H9 (cell line): ENCODE measurements at regions not wholly inside any gene's neighbourhood (a gene's known extent, or its start where the extent isn't known, plus 50 kb on each side); places are given as distances from the start of the nearest gene placed in this dataset.
A peak's percentile ranks its signal among the peaks of the same experiment; 100 is the strongest.

Experiments used
- DNase-seq: peaks from one replicate; pipeline ENCODE4 v3.0.0-alpha.2; 2017
- H2AFZ ChIP-seq: one replicate; pipeline ENCODE4 v1.6.1; 2013; ENCODE audit warnings: mild to moderate bottlenecking, low read length, control low read depth, moderate library complexity
- H2AK5ac ChIP-seq: 2 replicates; pipeline ENCODE4 v1.6.1; 2013; ENCODE audit warnings: low read length, control low read depth, mixed read lengths; ENCODE audit not compliant: insufficient read length
- H2BK120ac ChIP-seq: one replicate; pipeline ENCODE4 v1.6.1; 2013; ENCODE audit warnings: low read depth, mild to moderate bottlenecking, low read length, control low read depth, inconsistent platforms; ENCODE audit not compliant: poor library complexity, severe bottlenecking
- H2BK12ac ChIP-seq: 2 replicates; pipeline ENCODE4 v1.6.1; 2013; ENCODE audit warnings: low read length, control low read depth, mixed read lengths, low read depth; ENCODE audit not compliant: insufficient read length
- H2BK15ac ChIP-seq: 2 replicates; pipeline ENCODE4 v1.6.1; 2013; ENCODE audit warnings: low read depth, low read length, control low read depth
- H2BK20ac ChIP-seq: one replicate; pipeline ENCODE4 v1.6.1; 2013; ENCODE audit warnings: low read depth, mild to moderate bottlenecking, low read length, control low read depth, inconsistent platforms; ENCODE audit not compliant: poor library complexity, severe bottlenecking
- H2BK5ac ChIP-seq: 2 replicates; pipeline ENCODE4 v1.6.1; 2013; ENCODE audit warnings: low read length, control low read depth, mixed read lengths; ENCODE audit not compliant: insufficient read length
- H3K14ac ChIP-seq: 2 replicates; pipeline ENCODE4 v1.6.1; 2013; ENCODE audit warnings: low read length, control low read depth; ENCODE audit not compliant: insufficient read depth
- H3K18ac ChIP-seq: 2 replicates; pipeline ENCODE4 v1.6.1; 2013; ENCODE audit warnings: low read depth, mild to moderate bottlenecking, mixed read lengths, low read length, control low read depth; ENCODE audit not compliant: insufficient read length
- H3K23ac ChIP-seq: 2 replicates; pipeline ENCODE4 v1.6.1; 2013; ENCODE audit warnings: low read length, control low read depth, mixed read lengths, low read depth; ENCODE audit not compliant: insufficient read length
- H3K23me2 ChIP-seq: 2 replicates; pipeline ENCODE4 v1.6.1; 2013; ENCODE audit warnings: low read depth, mild to moderate bottlenecking, mixed read lengths, low read length, control low read depth; ENCODE audit not compliant: insufficient read length, poor library complexity, severe bottlenecking
- H3K27ac ChIP-seq: 2 replicates; pipeline ENCODE4 v1.5.1; 2013; ENCODE audit warnings: low read length, control low read depth, mixed read lengths, low read depth; ENCODE audit not compliant: insufficient read length
- H3K27me3 ChIP-seq: 2 replicates; pipeline ENCODE4 v1.6.1; 2013; ENCODE audit warnings: low read length, control low read depth, inconsistent platforms; ENCODE audit not compliant: insufficient read depth
- H3K4ac ChIP-seq: 2 replicates; pipeline ENCODE4 v1.6.1; 2013; ENCODE audit warnings: low read depth, mild to moderate bottlenecking, control low read depth, inconsistent platforms, low read length, moderate library complexity
- H3K4me1 ChIP-seq: 2 replicates; pipeline ENCODE4 v1.6.1; 2013; ENCODE audit warnings: low read length, control low read depth, inconsistent platforms; ENCODE audit not compliant: insufficient read depth
- H3K4me2 ChIP-seq: 2 replicates; pipeline ENCODE4 v1.6.1; 2013; ENCODE audit warnings: low read length, control low read depth, mixed read lengths; ENCODE audit not compliant: insufficient read length, insufficient read depth
- H3K56ac ChIP-seq: 2 replicates; pipeline ENCODE4 v1.6.1; 2013; ENCODE audit warnings: low read depth, mild to moderate bottlenecking, mixed read lengths, low read length, control low read depth; ENCODE audit not compliant: insufficient read length
- H3K79me1 ChIP-seq: 2 replicates; pipeline ENCODE4 v1.6.1; 2013; ENCODE audit warnings: low read depth, mild to moderate bottlenecking, moderate library complexity, low read length, control low read depth, inconsistent platforms; ENCODE audit not compliant: insufficient read depth, poor library complexity, severe bottlenecking
- H3K79me2 ChIP-seq: 2 replicates; pipeline ENCODE4 v1.6.1; 2013; ENCODE audit warnings: low read length, control low read depth, inconsistent platforms; ENCODE audit not compliant: insufficient read depth
- H3K9ac ChIP-seq: 2 replicates; pipeline ENCODE4 v1.6.1; 2013; ENCODE audit warnings: low read length, control low read depth, mixed read lengths; ENCODE audit not compliant: insufficient read length; ENCODE audit errors: extremely low read depth
- H3K9me3 ChIP-seq: one replicate; pipeline ENCODE4 v1.6.1; 2013; ENCODE audit warnings: low read depth, low read length, inconsistent platforms; ENCODE audit not compliant: control insufficient read depth
- H3T11ph ChIP-seq: one replicate; pipeline ENCODE4 v1.6.1; 2013; ENCODE audit warnings: mild to moderate bottlenecking, low read length, control low read depth, inconsistent platforms
- H4K20me1 ChIP-seq: one replicate; pipeline ENCODE4 v1.6.1; 2013; ENCODE audit not compliant: control insufficient read depth, insufficient read length, insufficient read depth
- H4K5ac ChIP-seq: 2 replicates; pipeline ENCODE4 v1.6.1; 2013; ENCODE audit warnings: low read depth, mild to moderate bottlenecking, mixed read lengths, low read length, control low read depth; ENCODE audit not compliant: insufficient read length
- H4K8ac ChIP-seq: replicated peaks from 2 replicates; pipeline ENCODE4 v1.6.1; 2013; ENCODE audit warnings: low read length, control low read depth, mixed read lengths, low read depth; ENCODE audit not compliant: insufficient read length
- H4K91ac ChIP-seq: 2 replicates; pipeline ENCODE4 v1.6.1; 2013; ENCODE audit warnings: low read depth, mild to moderate bottlenecking, moderate library complexity, mixed read lengths, low read length, control low read depth; ENCODE audit not compliant: insufficient read length
- H3K27ac Mint-ChIP-seq, 3 experiments: 2 replicates in 2 of 3; 3 replicates in 1 of 3; pipeline ENCODE4 v1.8.0; 2020 to 2021; ENCODE audit warnings: mixed read lengths in 3 of 3, mild to moderate bottlenecking in 1 of 3, moderate library complexity in 1 of 3
- H3K27me3 Mint-ChIP-seq: 2 replicates; pipeline ENCODE4 v1.8.0; 2021; ENCODE audit warnings: low read depth, mild to moderate bottlenecking, moderate library complexity, mixed read lengths
- H3K36me3 Mint-ChIP-seq, 3 experiments: 2 replicates in 2 of 3; 3 replicates in 1 of 3; pipeline ENCODE4 v1.8.0; 2020 to 2021; ENCODE audit warnings: low read depth in 3 of 3, mixed read lengths in 3 of 3; ENCODE audit not compliant: insufficient read depth in 1 of 3
- H3K4me1 Mint-ChIP-seq, 2 experiments: 2 replicates each; pipeline ENCODE4 v1.8.0; 2020; ENCODE audit warnings: mixed read lengths in 2 of 2
- H3K4me3 Mint-ChIP-seq, 2 experiments: 2 replicates in 1 of 2; 3 replicates in 1 of 2; pipeline ENCODE4 v1.8.0; 2020 to 2021; ENCODE audit warnings: mild to moderate bottlenecking in 2 of 2, mixed read lengths in 2 of 2, moderate library complexity in 1 of 2
- H3K9me3 Mint-ChIP-seq, 2 experiments: 2 replicates in 1 of 2; 3 replicates in 1 of 2; pipeline ENCODE4 v1.8.0; 2020; ENCODE audit warnings: mild to moderate bottlenecking in 2 of 2, mixed read lengths in 2 of 2, moderate library complexity in 1 of 2
- CTCF ChIP-seq: fragments of 200-600 bp; sonication (generic); conservative IDR thresholded peaks from 3 replicates; pipeline ENCODE4 v1.8.0; 2021; ENCODE audit warnings: antibody characterized with exemption, mild to moderate bottlenecking
- WGBS: extraction: QIAGEN DNeasy Blood & Tissue Kit; methylation state at CpG from one replicate; pipeline ENCODE4 v1.1.7; 2013; ENCODE audit warnings: missing lambda C conversion rate, low lambda C conversion rate, mixed read lengths; ENCODE audit not compliant: insufficient read length; ENCODE audit errors: extremely low coverage; 5-methylcytosine and 5-hydroxymethylcytosine counted together

GRCh38 chr3:66803721-66804695 is 194.1 kb upstream of the KBTBD8 start:
- H3K4me1 ChIP-seq, result no peaks in the 10 kb centered on the region
- no peaks in the 10 kb centered on the region for H3K9me3 ChIP-seq
- no peak overlapping the region for H2BK12ac ChIP-seq
- H3K4ac ChIP-seq, result no peak overlapping the region
- H4K91ac ChIP-seq, result no peak overlapping the region
- H2BK5ac ChIP-seq, result no peak overlapping the region
- H2BK15ac ChIP-seq, result no peak overlapping the region
- Mint-ChIP-seq H3K27ac (0 out of 7 replicates have a peak overlapping the region, but pooled peaks of 1 of the 3 experiments have one; percentile 22), H3K4me3 (no peak overlapping the region), H3K9me3 (peaks cover 3 to 9% of the 10 kb centered on the region in 2 experiments; a peak in 4 of 5 replicates), H3K4me1 (peaks cover 9 to 11% of the 10 kb centered on the region in 2 experiments), H3K27me3 (peaks cover 10% of the 10 kb centered on the region), H3K36me3 (peaks cover 2 to 5% (median 4%) of the 10 kb centered on the region in 3 experiments; a peak in 5 of 7 replicates)
- no peak overlapping the region for H3K27ac ChIP-seq
- no peak overlapping the region for H2AK5ac ChIP-seq
- no peak overlapping the region for H3K9ac ChIP-seq
- no peak overlapping the region for H3K18ac ChIP-seq
- H3K56ac ChIP-seq, result no peak overlapping the region
- WGBS, result no CpG with 5 or more reads among the region's 7 CpGs
- no peaks in the 10 kb centered on the region for H3K23me2 ChIP-seq
- H2AFZ ChIP-seq, result no peak overlapping the region
- H3T11ph ChIP-seq, result no peak overlapping the region
- TF ChIP-seq CTCF, result no peak
- no peak overlapping the region for H3K14ac ChIP-seq
- no peak overlapping the region for H2BK120ac ChIP-seq
- H3K79me1 ChIP-seq, result no peaks in the 10 kb centered on the region
- H3K4me2 ChIP-seq, result no peak overlapping the region
- no peak overlapping the region for H2BK20ac ChIP-seq
- no peaks in the 10 kb centered on the region for H3K79me2 ChIP-seq
- H3K27me3 ChIP-seq, result no peaks in the 10 kb centered on the region
- no peak overlapping the region for H4K5ac ChIP-seq
- no peaks in the 10 kb centered on the region for H4K20me1 ChIP-seq
- H3K23ac ChIP-seq, result no peak overlapping the region
- no peak overlapping the region for H4K8ac ChIP-seq
- DNase-seq, result no peak
